Esophagus mucosa (tissue), 1 donor: ENCODE measurements at regions not wholly inside any gene's neighbourhood (a gene's known extent, or its start where the extent isn't known, plus 50 kb on each side); places are given as distances from the start of the nearest gene placed in this dataset.
"Not testable (repeated sequence)": the region's sequence is repeated elsewhere in the genome, so short reads cannot be mapped to it uniquely, and the experiment has no call there.

Experiments
- ATAC-seq: fragments of 200-7000 bp; cut with Tn5 transposase; one replicate; pipeline ENCODE4 v1.9.1; 2020
- donor health status: DM: yes; HTN: yes; CAD: no.

DNA sequence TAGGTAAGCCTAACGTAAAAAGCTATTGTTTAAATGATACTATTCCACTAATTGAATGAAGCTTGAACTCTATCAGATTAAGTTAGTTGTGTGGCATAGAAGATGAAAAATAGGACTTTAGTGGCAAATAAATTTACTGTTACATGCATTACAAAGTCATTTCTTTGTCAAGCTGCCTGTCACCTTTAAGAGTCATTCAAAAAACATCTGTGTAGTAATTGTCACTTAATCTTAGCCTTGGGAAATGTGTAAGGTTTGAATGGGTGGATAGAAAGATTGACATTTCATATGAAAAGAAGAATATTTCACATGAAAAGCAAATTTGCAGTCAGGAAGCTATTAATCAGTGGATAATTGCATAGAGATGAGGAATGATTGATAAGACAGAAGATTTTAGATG lies 473.5 kb downstream of the DNAH5 start:
- no peak for ATAC-seq

DNA sequence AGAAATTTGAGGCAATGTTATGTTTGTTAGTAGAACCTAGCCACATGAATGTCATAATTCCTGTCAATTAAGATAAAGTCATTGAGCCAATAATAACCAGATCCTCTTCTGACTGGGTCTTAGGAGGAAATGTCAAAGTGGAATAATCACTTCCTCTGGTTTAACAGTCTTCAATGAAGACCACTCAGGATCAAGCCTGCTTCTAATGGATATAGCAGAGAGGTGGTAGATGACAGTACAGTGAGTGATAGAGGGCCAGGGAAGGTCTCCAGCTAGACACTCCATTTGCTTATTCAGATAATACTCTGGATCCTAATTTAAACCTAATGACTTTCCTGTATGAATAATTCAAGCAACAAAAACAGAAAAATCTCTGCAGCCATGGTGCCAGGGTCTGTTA lies 474.2 kb downstream of the DNAH5 start:
- no peak for ATAC-seq

DNA sequence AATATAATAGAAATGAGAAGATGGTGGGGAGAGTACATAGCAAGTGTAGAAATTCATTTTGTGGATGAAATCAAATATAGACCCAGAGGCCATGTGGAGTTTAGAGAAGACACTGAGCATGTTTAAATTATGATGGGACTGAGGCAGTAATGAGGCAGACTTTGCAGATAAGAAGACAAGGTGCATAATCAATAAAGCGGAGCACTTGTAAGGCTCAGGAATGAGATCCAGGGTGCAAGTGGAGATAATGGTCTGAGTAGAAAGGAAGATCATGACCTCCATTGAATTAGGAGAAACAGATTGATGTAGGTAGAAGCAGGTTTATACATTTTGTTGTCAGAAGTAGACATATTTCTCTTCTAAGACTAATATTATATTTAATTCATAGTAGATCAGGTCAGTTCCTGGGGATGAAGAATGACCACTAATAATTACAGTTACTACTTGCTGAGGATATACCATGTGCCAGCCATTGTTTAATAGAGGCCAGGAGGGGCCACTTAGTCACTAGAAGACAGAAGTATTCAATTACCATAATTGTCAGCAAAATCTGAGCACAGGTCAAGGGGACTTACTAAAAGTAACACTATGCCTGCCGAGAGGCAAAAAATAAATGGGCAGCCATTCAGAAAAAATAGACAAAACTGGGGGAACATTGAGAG lies 479.8 kb downstream of the DNAH5 start:
- no peak for ATAC-seq

DNA sequence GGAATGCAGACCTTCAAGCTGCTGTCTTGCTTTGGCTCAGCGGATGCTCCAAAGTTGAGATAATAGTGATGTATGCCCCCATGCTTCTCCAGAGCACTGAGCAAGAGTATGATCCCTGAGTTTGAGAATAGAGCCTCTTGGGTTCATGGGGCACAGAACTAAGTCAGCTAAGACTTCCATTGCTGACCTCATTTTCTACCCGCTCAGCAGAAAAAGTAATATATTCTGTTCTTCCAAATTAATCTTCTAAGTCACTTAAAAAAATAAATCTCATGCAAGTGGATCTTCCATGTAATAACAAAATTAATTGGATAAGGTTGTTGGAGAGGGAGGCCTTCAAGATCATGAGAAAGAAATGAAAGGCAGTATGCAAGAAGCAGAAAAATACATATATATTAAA lies 483.9 kb downstream of the DNAH5 start:
- ATAC-seq = no peak

DNA sequence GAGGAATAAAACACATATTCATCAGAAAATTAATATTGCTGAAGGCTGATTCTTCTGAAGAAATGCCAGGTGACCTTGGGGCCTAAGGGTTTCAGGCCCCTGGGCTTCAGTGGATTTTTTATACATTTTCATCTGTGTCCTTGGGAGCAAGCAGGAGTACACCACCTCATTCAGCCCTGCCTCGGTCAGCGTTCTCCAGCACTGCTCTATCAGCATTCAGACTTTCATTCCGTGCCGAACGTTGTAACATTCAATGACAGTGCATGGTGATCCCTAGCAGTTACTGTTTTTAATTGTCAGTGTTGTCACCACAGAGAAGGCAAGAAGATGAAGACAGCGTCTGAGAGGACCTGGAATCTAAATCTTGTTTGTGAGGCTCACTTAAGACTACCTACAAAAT lies 490.4 kb downstream of the DNAH5 start:
- no peak for ATAC-seq

DNA sequence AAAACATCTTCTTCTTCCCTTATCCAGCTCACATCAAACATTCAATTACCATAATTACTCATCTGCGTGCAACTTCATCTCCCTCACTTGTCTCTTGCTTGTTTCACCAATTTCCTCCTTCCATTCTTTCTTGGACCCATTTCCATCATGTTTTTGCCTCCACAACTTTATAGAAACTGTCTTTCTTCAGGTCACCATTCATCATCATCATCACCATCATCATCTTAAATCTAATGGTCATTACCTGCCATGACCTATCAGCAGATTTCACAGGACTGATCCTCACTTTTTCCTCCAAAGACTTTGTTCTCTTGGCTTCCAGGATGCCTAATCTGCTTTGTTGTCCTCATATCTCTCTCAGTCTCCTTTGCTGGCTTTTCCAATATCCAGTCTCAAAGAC lies 495.6 kb downstream of the DNAH5 start:
- ATAC-seq = no peak

DNA sequence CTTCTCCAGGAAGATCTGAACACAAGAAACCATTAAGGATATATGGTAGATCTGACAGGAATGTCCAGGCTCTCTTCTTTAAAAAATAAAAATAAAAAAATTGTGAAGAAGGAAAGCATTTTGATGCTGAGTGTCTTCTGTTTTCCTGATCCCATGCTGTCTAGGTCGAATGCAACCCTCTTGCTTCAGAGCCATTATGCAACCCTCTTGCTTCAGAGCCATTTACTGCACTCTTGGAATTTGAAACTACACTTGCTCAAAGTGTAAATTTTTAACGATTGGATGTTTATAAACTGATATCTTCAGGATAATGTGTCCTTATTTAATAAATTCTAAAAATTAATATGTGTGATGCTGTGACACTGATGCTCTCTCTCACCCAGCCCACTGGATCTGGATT lies 505.1 kb downstream of the DNAH5 start:
- ATAC-seq = no peak

DNA sequence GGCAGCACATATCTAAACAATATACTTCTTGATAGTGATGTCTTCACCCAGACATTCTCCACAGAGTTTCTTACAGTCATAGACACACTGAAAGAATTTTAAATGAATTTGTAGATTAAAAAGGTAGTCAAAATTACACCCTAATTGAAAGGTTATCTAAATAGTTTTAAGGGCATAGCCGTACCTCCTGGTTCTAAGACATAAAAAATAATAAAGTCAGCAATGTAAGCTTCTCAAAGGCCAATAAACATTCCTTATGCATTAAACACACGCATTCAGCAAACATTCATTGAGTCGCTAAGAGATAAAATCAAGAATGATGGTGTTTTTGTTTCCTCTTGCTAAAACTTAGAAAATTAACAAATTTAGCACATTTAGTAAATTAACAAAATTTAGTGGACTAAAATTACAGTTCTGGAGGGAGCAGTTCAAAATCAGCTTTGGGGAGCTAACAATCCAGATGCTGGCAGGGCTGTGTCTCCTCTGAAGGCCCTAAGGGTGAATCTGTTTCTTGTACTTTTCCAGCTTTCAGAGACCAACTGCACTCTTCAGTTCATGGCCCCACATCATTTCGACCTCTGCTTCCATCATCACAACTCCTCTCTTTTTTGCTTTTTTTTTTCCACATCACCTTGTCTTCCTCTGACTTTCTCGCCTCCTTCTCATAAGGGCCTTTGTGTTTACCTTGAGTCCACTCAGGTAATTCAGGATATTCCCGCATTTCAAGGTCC lies 516.5 kb downstream of the DNAH5 start:
- no peak for ATAC-seq

DNA sequence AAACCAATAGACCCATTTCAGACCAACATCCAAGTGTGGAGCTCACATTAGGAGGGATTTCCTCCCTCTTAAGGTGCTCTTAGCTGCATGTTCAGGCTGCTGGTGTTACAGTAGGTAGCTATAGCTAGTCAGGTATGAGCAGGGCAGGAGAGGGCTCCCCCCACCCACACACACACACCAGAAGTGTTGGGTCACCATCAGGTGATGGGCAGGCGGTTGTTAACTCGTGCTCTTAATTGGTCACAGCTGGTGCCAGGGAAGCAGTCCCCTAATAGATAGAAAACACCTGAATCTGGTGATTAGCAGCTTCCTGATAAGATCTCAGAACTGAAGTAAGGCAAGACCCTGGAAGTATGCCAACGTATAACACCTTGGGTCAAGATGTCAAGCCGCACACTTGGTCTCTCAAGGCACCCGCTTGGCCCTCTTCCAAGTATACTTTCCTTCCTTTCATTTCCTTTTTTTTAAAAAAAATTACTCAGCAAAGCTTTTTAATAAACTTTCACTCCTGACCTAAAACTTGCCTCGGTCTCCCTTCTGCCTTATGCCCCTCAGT lies 532.4 kb downstream of the DNAH5 start:
- ATAC-seq = no peak

DNA sequence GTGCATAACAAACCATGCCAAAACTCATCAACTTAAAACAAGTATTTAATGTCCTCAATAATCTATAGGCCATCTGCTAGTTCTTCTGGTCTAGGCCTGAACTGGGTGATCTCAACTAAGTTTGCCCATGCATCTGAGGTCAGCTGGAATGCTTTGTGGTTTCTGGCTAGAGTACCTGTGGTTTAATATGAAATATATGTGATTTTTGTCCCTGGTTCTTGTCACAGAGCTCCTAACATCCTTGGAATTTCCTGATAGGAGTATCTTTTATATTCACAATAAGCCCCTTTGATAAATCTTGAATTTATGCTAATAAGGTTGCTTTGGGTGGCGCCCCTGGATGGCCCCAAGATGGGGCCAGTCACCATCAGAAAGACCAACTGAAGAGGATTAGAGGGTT lies 535.9 kb downstream of the DNAH5 start:
- ATAC-seq = no peak

DNA sequence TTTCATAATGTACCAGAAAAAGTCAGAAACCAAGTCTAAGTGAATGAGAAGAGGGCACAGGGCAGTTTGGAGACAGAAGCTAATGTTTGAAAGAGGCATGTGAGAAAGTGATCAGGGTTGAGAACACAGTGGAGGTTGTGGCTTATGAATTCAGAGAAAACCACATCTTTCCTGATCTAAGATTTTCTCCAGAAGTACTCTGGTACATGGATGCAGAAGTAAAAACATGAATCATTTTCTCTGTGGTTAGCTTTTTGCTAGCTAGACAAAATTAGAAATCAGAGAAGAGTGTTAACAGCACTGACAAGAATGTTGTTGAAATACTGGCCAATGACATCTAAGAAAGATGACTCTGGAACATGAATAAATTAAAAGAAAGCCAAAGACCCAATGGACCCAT lies 541.1 kb downstream of the DNAH5 start:
- no peak for ATAC-seq

DNA sequence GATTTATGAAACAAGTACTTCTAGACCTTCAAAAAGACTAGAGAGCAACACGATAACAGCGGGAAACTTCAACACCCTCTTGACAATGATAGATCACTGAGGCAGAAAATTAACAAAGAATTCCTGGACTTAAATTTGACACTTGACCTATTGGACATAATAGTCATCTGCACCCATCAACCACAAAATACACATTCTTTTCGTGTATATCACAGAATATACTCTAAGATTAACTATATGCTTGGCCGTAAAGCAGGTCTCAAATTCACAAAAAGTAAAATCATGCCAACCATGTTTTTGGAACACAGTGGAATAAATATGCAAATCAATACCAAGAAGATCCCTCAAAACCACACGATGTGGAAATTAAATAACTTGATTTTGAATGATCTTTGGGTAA lies 559.4 kb downstream of the DNAH5 start:
- ATAC-seq = no peak

DNA sequence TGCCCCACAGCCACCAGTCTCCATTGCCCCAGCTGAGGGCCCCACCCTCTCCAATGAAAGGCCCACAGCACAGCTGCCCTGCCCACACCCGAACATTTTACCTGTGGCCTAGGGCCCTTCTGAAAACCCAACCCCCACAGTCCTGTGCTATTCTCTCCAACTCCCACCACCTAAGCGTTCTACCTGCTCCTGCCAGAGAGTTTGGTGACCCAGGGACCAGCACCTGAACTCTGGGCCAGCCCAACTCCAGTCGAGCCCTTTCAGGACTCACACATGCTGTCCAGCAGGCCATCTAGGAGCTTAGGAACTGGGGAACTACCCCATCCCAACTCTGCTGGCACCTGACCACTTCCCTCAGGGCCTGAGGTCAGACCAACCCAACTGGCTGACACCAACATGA lies 562.3 kb downstream of the DNAH5 start:
- ATAC-seq = no peak

DNA sequence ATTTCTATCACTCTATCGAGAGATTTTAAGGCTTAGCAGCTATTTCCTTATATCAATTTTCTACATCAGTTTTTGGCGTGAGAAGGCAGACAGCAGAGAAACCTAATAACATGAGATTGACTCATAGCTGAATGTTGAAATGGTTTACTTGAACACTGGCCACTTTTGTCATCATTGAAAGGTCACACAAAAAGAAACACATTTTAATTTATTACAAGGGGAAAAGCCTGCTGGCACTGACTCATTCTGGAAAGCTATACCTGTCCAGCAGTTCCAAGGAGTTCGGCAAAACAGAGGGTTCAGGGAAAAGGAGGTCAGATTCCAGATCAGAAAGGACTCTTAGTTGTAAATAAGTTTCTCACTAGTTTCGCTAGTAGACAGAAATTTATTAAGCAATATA lies 566.4 kb downstream of the DNAH5 start:
- ATAC-seq = no peak

DNA sequence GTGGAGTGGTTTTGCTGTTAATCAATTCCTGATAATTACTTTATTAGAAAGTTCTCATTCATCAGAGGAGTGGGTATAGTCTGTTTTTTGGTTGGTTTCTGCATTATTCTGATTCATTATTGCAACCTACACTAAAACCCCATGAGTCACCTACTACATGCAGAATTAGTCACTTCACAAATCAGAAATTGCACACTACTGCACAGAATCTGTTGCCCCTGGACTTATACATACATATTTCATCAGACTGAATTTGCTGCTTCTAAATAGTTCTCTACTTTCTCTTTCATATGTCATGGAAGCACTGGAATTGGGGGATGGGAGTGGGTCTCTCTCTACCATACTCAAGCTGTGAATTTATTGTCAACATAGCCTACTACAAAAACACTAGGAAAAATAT lies 585.1 kb downstream of the DNAH5 start:
- ATAC-seq = peak; percentile 57

DNA sequence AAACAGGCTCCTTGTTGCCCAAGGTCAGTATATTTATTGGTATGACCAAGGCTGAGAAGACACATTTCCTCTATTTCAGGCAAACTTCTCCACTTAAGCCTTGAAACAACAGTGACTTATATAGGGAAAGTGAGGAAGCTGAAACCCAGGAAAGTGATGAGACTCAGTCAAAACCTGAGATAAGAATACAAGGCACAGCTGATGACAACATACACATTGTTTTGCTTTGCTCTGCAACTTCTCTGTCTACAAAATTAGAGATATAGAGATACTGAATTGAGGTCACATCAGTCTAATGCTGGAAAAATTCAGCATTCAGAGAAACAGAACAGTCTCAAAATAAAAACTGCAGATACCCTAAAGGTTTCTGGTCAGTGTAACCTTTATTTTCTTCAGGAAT lies 586.1 kb downstream of the DNAH5 start:
- ATAC-seq = no peak

DNA sequence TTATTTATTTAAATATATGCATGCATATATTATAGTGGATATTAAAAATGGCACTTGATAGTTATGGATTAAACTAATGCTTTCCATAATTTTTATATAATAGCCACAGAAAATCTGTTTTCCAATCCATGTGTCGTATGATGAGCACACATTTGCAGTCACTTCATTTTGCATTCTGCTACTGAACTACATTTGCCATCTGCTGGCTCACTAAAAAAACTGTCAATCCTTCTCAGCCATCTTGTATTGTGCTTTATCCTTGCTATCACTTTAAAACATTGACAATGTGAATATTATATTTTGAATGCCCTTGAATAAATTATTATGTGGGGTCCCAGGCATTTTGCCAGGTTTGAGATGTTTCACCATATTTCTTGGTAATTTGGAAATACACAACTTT lies 586.6 kb downstream of the DNAH5 start:
- ATAC-seq = no peak

DNA sequence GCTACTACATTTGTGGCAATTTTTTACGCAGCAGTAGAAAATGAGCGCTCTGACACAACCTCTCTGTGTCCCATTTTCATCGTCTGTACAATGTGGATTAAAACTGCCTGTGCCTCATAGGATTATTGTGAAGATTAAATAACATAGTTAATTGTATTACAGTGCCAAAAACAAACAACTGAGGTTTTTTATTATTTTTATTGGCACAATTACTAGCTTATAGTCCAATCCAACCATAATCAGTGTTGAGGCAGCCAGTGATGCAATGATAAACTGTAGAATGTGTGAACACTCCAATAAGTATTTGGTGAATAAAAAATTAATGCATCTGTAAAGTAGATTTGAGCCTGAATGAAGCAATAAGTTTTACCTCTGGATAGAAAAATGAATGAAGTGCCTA lies 588.3 kb downstream of the DNAH5 start:
- no peak for ATAC-seq

DNA sequence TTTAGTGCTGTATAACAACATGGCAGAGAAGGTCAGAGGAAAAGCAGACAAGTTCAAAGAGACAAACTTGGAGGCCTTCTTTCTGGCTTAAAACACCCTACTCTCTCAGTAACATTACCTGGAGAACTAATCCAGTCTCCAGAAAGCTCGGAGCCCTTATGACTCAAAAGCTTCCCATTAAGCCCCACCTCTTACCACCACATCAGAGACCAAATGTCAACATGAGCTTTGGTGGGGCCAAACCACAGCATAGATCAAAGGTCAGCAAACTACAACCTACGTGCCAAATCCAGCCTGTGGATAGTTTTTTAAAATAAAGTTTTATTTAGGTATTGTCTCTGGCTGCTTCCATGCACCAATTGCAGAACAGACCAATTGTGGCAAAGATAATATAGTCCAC lies 589.9 kb downstream of the DNAH5 start:
- ATAC-seq = no peak

DNA sequence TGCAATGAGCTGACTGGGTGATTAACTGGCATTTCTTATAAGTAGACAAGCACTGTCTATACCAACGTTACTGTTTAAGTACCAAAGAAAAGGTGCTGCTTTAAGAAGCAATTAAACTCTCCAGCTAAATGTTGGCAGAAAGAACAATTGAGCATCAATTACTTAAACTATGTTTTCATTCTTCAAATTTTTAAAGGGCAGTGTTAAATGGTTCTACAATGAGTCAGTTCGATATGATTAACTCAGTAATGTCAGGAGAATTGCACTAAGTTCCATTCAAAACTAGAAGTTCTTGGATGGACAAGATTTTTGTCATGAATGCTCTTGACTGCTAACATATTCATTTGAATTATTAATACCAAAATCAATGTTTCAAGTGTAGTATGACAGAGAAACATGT lies 593.7 kb downstream of the DNAH5 start:
- ATAC-seq = no peak

DNA sequence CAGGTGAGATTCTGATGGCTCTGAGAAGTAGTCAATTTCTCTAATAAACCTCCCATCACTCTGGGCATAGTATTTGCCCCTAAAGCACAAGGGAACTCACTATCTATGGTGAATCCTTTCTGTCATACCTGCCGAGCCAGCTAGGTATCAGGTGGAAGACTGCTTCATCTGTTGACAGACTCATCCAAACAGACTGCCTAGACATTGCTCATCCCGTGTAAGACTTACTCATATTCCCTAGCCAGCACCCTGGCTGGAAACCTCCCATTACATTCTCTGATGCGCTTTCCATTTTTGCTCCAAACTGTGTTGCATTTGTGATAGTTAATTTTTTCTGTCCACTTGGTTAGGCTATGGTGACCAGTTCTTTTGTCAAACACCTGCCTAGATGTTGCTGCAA lies 595.9 kb downstream of the DNAH5 start:
- no peak for ATAC-seq

DNA sequence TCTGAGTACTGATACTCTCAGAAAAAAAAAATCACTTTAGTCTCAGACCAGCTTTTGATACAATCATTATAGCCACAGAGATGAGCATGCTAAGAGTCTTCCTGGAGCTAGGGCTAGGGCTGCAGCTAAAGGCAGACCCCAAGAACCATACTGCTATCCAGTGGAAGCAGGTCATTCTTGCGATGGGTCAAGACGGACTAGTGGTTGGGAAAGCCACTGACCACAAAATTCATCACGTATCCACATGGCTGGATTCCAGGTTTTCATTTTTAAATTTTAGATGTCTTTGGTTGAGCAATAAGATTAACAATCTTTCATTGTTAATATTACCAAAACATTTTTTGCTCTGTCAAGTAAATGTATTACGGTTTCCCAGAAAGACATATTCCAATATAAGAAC lies 598.1 kb downstream of the DNAH5 start:
- ATAC-seq = no peak

DNA sequence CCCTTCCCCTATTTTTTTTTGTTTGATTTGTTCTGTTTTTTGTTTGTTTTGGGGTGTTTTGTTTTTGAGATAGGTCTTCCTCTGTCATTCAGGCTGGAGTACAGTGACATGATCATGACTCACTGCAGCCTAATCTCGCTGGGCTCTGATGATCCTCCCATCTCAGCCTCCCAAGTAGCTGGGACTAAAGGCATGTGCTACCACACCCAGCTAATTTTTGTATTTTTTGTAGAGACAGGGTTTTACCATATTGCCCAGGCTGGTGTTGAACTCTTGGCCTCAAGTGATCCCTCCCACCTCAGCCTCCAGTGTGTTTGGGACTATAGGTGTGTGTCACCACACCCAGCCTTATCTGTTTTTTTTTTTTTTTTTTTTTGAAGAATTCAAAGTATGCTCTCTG lies 605.4 kb downstream of the DNAH5 start:
- no peak for ATAC-seq

DNA sequence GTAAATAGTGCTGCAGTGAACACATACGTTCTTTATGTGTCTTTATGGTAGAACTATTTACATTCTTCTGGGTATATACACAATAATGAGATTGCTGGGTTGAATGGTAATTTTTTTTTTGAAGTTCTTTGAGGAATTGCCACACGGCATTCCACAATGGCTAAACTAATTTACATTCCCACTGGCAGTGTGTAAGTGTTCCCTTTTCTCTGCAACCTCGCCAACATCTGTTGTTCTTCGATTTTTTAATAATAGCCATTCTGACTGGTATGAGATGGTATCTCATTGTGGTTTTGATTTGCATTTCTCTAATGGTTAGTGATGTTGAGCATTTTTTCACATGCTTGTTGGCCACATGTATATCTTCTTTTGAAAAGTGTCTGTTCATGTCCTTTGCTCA lies 609.5 kb downstream of the DNAH5 start:
- not testable (repeated sequence) for ATAC-seq

DNA sequence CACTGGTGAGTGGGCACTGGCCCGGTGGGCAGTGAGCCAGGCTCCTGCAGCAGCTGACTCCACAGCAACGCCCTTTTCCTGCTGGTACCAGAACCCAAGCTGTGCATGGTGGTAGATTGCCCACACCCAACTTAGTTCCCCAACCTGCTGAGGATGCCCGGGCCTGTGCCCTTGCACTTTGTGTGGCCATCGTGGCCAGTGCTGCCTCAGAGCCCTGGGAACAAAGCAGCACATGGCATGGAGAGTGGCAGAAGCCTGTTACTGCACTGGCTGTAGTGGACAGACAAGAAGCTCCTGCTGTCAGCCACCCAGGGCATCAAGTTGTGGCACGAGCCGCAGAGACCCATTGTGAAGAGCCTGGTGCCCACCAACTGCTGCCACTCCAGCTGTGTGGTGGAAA lies 612.9 kb downstream of the DNAH5 start:
- no peak for ATAC-seq
